GM12875 (cell line): ENCODE measurements at regions not wholly inside any gene's neighbourhood (a gene's known extent, or its start where the extent isn't known, plus 50 kb on each side); places are given as distances from the start of the nearest gene placed in this dataset.

Experiments used
- H3K4me3 ChIP-seq: one replicate; pipeline ENCODE4 v1.5.1; 2011; ENCODE audit warnings: low read depth, low read length, control low read depth
- TF ChIP-seq, protein P1 (sequence below): IDR thresholded peaks from 2 replicates; pipeline ENCODE4 v1.5.1; 2011; ENCODE audit warnings: low read depth, mild to moderate bottlenecking, control low read depth, inconsistent platforms, low read length, moderate library complexity, borderline replicate concordance; ENCODE audit not compliant: insufficient read depth

DNA sequence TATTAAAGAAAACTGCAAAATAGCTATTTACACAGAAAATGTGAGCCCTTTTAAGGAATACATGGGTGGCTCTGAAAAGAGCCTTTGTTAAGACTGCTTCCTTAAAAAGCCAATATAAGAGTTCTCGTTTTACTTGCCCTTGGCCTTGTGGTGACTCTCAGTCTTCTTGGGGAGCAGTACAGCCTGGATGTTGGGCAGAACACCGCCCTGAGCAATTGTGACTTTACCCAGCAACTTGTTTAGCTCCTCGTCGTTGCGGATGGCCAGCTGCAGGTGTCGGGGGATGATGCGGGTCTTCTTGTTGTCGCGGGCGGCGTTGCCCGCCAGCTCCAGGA lies 111.5 kb downstream of the HFE start:
- peak overlapping the region; percentile 69 for H3K4me3 ChIP-seq
- TF ChIP-seq, protein P1, sequence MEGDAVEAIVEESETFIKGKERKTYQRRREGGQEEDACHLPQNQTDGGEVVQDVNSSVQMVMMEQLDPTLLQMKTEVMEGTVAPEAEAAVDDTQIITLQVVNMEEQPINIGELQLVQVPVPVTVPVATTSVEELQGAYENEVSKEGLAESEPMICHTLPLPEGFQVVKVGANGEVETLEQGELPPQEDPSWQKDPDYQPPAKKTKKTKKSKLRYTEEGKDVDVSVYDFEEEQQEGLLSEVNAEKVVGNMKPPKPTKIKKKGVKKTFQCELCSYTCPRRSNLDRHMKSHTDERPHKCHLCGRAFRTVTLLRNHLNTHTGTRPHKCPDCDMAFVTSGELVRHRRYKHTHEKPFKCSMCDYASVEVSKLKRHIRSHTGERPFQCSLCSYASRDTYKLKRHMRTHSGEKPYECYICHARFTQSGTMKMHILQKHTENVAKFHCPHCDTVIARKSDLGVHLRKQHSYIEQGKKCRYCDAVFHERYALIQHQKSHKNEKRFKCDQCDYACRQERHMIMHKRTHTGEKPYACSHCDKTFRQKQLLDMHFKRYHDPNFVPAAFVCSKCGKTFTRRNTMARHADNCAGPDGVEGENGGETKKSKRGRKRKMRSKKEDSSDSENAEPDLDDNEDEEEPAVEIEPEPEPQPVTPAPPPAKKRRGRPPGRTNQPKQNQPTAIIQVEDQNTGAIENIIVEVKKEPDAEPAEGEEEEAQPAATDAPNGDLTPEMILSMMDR, result no peak

DNA sequence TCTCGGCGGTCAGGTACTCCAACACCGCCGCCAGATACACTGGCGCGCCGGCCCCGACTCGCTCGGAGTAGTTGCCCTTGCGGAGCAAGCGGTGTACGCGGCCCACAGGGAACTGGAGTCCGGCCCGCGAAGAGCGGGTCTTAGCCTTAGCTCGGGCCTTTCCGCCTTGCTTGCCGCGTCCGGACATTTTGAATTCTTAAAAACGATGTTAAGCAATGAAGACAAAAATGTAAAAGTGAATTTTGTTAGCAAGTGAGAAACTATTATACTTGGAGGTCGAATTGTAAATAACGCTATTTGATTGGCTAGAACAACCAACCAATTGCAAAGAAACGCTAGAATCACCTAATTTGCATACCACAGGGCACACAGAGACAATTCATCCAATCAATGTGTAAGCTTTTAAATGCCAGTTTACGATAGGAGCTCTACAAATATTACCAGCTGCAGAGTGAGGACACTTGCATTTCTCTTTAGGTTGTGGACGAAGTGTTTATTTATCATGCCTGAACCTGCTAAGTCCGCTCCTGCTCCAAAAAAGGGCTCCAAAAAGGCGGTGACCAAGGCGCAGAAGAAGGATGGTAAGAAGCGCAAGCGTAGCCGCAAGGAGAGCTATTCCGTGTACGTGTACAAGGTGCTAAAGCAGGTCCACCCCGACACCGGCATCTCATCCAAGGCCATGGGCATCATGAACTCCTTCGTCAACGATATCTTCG lies 112.0 kb downstream of the HFE start:
- TF ChIP-seq, protein P1, result no peak
- peak overlapping the region; percentile 69 for H3K4me3 ChIP-seq

DNA sequence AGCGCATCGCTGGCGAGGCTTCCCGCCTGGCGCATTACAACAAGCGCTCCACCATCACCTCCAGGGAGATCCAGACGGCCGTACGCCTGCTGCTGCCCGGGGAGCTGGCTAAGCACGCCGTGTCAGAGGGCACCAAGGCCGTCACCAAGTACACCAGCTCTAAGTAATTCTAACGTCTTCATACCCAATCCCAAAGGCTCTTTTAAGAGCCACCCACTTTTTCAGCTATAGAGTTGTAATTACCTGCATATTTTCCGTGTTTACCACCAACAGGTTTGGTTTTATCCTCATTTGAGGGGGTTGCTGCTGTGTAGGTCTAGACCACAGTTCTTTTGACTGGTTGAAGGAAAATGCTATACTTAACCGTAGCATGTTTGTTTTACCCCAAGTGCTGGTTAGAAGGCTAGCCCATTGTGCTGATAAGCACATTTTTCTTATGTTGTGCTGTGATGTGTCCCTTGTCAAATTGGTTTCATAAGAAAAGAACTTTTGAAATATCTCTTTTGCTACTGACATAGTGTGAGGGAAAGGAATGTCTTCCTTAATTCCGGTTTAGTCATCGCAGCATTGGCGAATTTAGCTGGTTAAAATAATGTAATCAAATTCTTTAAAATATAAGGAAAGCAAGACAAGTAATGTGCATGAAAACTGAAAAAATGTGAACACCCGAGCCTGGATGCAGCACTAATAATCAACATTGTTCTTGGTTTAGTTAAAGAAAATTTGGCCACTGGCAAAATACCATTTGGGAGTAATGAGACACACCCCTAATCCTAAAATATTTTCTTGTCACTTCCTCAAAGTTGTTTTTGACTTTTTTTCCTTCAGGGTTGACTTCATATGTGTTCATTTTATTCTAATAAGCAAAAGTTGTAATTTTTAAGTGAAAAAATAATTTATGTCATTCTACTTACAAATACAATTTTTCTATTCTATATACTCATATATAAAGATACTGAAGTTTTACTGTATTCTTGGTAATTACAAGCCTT lies 112.8 kb downstream of the HFE start:
- TF ChIP-seq, protein P1, result no peak
- H3K4me3 ChIP-seq, result peak overlapping the region; percentile 46

DNA sequence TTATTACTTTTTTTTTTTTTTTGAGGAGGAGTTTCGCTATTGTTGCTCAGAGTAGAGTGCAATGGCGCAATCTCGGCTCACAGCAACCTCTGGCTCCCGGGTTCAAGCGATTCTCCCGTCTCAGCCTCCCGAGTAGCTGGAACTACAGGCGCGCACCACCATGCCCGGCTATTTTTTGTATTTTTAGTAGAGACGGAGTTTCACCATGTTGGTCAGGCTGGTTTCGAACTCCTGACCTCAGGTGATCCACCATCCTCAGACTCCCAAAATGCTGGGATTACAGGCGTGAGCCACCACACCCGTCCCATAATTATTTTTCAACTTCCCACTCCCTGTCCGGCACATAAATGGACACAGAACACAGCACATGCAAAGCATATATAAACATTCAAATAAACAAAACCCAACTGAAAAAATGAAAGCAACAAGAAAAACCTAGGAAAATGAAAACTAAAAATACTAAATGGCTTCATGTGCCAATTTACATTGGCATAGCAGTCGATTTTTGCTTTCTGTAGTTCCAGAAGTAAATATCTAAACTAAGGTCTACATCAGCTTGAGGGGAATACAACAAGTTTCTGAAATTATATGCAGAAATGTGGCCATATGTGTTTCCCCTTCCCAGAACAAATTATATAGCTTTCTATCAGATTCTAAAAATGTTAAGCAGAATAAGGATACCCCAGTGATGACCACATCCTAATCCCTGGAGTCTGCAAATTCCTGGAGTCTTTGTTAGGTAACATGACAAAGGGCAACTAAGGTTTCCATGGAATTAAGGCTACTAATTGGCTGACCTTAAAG lies 113.9 kb downstream of the HFE start:
- TF ChIP-seq, protein P1, result no peak
- H3K4me3 ChIP-seq, result no peak overlapping the region

DNA sequence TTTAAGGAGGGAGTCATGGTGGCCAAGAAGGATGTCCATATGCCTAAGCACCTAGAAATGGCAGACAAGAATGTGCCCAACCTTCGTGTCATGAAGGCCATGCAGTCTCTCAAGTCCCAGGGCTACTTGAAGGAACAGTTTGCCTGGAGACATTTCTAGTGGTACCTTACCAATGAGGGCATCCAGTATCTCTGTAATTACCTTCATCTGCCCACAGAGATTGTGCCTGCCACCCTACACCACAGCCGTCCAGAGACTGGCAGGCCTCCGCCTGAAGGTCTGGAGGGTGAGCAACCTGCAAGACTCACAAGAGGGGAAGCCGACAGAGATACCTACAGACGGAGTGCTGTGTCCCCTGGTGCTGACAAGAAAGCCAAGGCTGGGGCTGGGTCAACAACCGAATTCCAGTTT lies 115.0 kb downstream of the HFE start:
- TF ChIP-seq, protein P1, result no peak

DNA sequence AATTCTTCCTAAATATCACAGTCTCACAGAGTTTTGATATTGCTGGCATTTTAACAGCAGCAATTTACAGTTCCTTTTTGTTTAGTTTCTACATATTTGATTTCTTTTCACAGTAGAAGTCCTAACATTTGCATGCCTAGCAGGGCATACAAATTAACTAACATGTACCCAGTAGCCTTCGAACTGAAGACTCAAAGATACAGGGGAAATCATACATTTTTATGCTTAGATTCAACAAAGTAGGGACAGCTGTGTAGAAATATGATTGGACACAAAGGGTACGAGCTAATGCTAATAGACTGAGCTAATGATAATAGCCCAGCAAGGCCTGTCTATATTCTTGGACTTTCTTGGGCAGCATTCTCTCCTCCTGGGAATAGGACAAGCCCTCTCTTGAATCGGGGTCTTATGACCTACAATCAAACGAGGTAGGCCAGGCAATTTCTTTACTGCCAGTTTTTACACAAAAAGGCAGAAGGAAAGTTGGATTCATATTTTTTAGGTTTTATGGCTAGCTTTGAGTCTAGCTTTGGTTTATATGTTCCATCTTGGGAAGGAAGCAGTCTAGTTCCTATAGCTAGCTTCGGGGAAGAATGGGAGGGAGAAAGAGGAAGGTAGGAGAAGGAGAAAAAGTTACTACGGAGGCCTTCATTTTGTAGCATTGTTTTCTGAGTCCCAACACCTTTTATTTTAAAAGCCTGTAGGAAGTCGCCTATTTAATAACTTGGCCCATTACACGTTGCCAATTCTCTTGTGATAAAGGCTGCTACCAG lies 115.8 kb downstream of the HFE start:
- TF ChIP-seq, protein P1, result no peak
- no peak overlapping the region for H3K4me3 ChIP-seq

More for the DNA sequence above, 115.0 kb downstream of the HFE start:
- no peak overlapping the region for H3K4me3 ChIP-seq
